Nephron progenitor cell (in vitro differentiated cells): ENCODE measurements at regions not wholly inside any gene's neighbourhood (a gene's known extent, or its start where the extent isn't known, plus 50 kb on each side); places are given as distances from the start of the nearest gene placed in this dataset.

ENCODE experiments used
- DNase-seq: peaks from one replicate; pipeline ENCODE4 v3.0.0; 2021
- H3K27ac Mint-ChIP-seq: 2 replicates; pipeline ENCODE4 v1.8.0; 2021; ENCODE audit warnings: mild to moderate bottlenecking, moderate library complexity, mixed read lengths
- H3K27me3 Mint-ChIP-seq: 2 replicates; pipeline ENCODE4 v1.8.0; 2021; ENCODE audit warnings: mild to moderate bottlenecking, low read depth, mixed read lengths; ENCODE audit not compliant: poor library complexity
- H3K36me3 Mint-ChIP-seq: 2 replicates; pipeline ENCODE4 v1.8.0; 2021; ENCODE audit warnings: low read depth, mixed read lengths
- H3K4me1 Mint-ChIP-seq: 2 replicates; pipeline ENCODE4 v1.8.0; 2021; ENCODE audit warnings: mixed read lengths
- H3K4me3 Mint-ChIP-seq: 2 replicates; pipeline ENCODE4 v1.8.0; 2021; ENCODE audit warnings: mild to moderate bottlenecking, moderate library complexity, mixed read lengths
- H3K9me3 Mint-ChIP-seq: 2 replicates; pipeline ENCODE4 v1.8.0; 2021; ENCODE audit warnings: mild to moderate bottlenecking, moderate library complexity, mixed read lengths
- TF ChIP-seq, protein P1 (sequence below): fragments of 200-600 bp; sonication (generic); IDR thresholded peaks from 2 replicates; pipeline ENCODE4 v1.5.0; 2021; ENCODE audit warnings: antibody characterized with exemption

- peaks cover 5% of the 10 kb centered on the region for H3K4me1 Mint-ChIP-seq
- H3K36me3 Mint-ChIP-seq = no peaks in the 10 kb centered on the region
- peaks cover 15% of the 10 kb centered on the region for H3K27me3 Mint-ChIP-seq
- TF ChIP-seq, protein P1, sequence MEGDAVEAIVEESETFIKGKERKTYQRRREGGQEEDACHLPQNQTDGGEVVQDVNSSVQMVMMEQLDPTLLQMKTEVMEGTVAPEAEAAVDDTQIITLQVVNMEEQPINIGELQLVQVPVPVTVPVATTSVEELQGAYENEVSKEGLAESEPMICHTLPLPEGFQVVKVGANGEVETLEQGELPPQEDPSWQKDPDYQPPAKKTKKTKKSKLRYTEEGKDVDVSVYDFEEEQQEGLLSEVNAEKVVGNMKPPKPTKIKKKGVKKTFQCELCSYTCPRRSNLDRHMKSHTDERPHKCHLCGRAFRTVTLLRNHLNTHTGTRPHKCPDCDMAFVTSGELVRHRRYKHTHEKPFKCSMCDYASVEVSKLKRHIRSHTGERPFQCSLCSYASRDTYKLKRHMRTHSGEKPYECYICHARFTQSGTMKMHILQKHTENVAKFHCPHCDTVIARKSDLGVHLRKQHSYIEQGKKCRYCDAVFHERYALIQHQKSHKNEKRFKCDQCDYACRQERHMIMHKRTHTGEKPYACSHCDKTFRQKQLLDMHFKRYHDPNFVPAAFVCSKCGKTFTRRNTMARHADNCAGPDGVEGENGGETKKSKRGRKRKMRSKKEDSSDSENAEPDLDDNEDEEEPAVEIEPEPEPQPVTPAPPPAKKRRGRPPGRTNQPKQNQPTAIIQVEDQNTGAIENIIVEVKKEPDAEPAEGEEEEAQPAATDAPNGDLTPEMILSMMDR = no peak
- H3K4me3 Mint-ChIP-seq = no peak overlapping the region
- DNase-seq = no peak
- peaks cover 42% of the 10 kb centered on the region for H3K9me3 Mint-ChIP-seq
- no peak overlapping the region for H3K27ac Mint-ChIP-seq
These were observed 55.6 kb upstream of the SPTLC1 start for GRCh38 chr9:92170848-92171247.

DNA sequence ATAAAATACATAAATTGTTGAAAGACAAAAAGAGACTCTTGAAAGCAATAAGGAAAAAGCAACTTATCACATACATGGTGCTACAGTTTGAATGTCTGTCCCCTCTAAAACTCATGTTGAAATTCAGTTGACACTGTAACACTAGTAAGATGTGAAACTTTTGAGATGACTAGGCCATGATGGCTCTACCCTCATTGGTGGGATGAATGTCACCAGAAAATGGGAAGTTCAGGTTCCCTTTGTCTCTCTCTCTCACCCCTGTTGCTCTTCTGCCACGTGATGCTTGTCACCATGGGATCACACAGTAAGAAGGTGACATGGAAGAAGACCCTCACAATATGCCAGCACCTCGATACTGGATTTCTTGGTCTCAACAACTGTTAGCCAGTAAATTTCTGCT lies 50.3 kb upstream of the SPTLC1 start:
- no peak overlapping the region for H3K27ac Mint-ChIP-seq
- no peak overlapping the region for H3K4me3 Mint-ChIP-seq
- H3K9me3 Mint-ChIP-seq = peaks cover 31% of the 10 kb centered on the region
- no peaks in the 10 kb centered on the region for H3K4me1 Mint-ChIP-seq
- DNase-seq = no peak
- H3K27me3 Mint-ChIP-seq = peaks cover 13% of the 10 kb centered on the region
- TF ChIP-seq, protein P1 = no peak
- H3K36me3 Mint-ChIP-seq = peaks cover 7% of the 10 kb centered on the region
